Endodermal cell (in vitro differentiated cells): ENCODE measurements at regions not wholly inside any gene's neighbourhood (a gene's known extent, or its start where the extent isn't known, plus 50 kb on each side); places are given as distances from the start of the nearest gene placed in this dataset.

Source experiments
- DNase-seq: peaks from one replicate; pipeline ENCODE4 v3.0.0-alpha.2; 2017
- H3K27ac ChIP-seq: 2 replicates; pipeline ENCODE4 v1.5.1; 2013; ENCODE audit warnings: mild to moderate bottlenecking, low read depth, low read length, moderate library complexity
- H3K27me3 ChIP-seq: 2 replicates; pipeline ENCODE4 v1.6.1; 2013; ENCODE audit warnings: mild to moderate bottlenecking, low read length, moderate library complexity; ENCODE audit not compliant: insufficient read depth, control insufficient read depth, poor library complexity, severe bottlenecking
- H3K36me3 ChIP-seq: 2 replicates; pipeline ENCODE4 v1.7.0; 2013; ENCODE audit warnings: mild to moderate bottlenecking, low read length, moderate library complexity; ENCODE audit not compliant: control insufficient read depth, insufficient read depth
- H3K4me1 ChIP-seq: one replicate; pipeline ENCODE4 v1.7.0; 2013; ENCODE audit warnings: low read length; ENCODE audit not compliant: control insufficient read depth, insufficient read depth
- H3K4me3 ChIP-seq: 2 replicates; pipeline ENCODE4 v1.5.1; 2013; ENCODE audit warnings: mild to moderate bottlenecking, low read length, moderate library complexity
- H3K9ac ChIP-seq: 2 replicates; pipeline ENCODE4 v1.6.1; 2013; ENCODE audit warnings: mild to moderate bottlenecking, low read length, moderate library complexity; ENCODE audit not compliant: poor library complexity, severe bottlenecking; ENCODE audit errors: extremely low read depth
- H3K9me3 ChIP-seq: 2 replicates; pipeline ENCODE4 v1.6.1; 2013; ENCODE audit warnings: mild to moderate bottlenecking, low read length, moderate library complexity; ENCODE audit not compliant: control insufficient read depth
- H3K27ac Mint-ChIP-seq: 2 replicates; pipeline ENCODE4 v1.8.0; 2020; ENCODE audit warnings: mixed read lengths
- H3K27me3 Mint-ChIP-seq: 2 replicates; pipeline ENCODE4 v1.8.0; 2021; ENCODE audit warnings: mild to moderate bottlenecking, mixed read lengths; ENCODE audit not compliant: insufficient read depth
- H3K36me3 Mint-ChIP-seq: 2 replicates; pipeline ENCODE4 v1.8.0; 2020; ENCODE audit warnings: low read depth, mixed read lengths
- H3K4me1 Mint-ChIP-seq: 2 replicates; pipeline ENCODE4 v1.8.0; 2020; ENCODE audit warnings: mixed read lengths
- H3K4me3 Mint-ChIP-seq: 2 replicates; pipeline ENCODE4 v1.8.0; 2020; ENCODE audit warnings: mild to moderate bottlenecking, moderate library complexity, mixed read lengths
- H3K9me3 Mint-ChIP-seq: 2 replicates; pipeline ENCODE4 v1.8.0; 2020; ENCODE audit warnings: mild to moderate bottlenecking, mixed read lengths
- CTCF ChIP-seq: fragments of 200-600 bp; sonication (generic); conservative IDR thresholded peaks from 2 replicates; pipeline ENCODE4 v1.5.0; 2021; ENCODE audit warnings: antibody characterized with exemption, mild to moderate bottlenecking
- WGBS, 2 experiments: methylation state at CpG; one replicate each; pipeline versions ENCODE4 v1.1.5 to v1.1.7; 2013; ENCODE audit warnings: missing lambda C conversion rate in 2 of 2, mixed read lengths in 1 of 2; ENCODE audit not compliant: insufficient coverage in 1 of 2, insufficient read length in 1 of 2; 5-methylcytosine and 5-hydroxymethylcytosine counted together

- peaks cover 21% of the 10 kb centered on the region for H3K4me1 Mint-ChIP-seq
- H3K4me1 ChIP-seq = no peaks in the 10 kb centered on the region
- peaks cover 21% of the 10 kb centered on the region for H3K36me3 ChIP-seq
- no peaks in the 10 kb centered on the region for H3K27me3 ChIP-seq
- no peak for DNase-seq
- H3K27me3 Mint-ChIP-seq = no peaks in the 10 kb centered on the region
- H3K9ac ChIP-seq = no peak overlapping the region
- H3K27ac ChIP-seq = no peak overlapping the region
- peaks cover 27% of the 10 kb centered on the region for H3K9me3 Mint-ChIP-seq
- no peak overlapping the region for H3K4me3 ChIP-seq
- H3K27ac Mint-ChIP-seq = no peak overlapping the region
- peaks cover 29% of the 10 kb centered on the region for H3K9me3 ChIP-seq
- no peak overlapping the region for H3K4me3 Mint-ChIP-seq
- H3K36me3 Mint-ChIP-seq = peaks cover 36% of the 10 kb centered on the region
- no peak for TF ChIP-seq CTCF
Measured at GRCh38 chr14:71429902-71430301, 502.3 kb upstream of the RGS6 start.

- Histone ChIP-seq H3K9ac (no peak overlapping the region), H3K9me3 (peaks cover 25% of the 10 kb centered on the region), H3K4me3 (no peak overlapping the region), H3K4me1 (no peaks in the 10 kb centered on the region), H3K36me3 (peaks cover 20% of the 10 kb centered on the region), H3K27ac (no peak overlapping the region), H3K27me3 (no peaks in the 10 kb centered on the region)
- no peaks in the 10 kb centered on the region for H3K27me3 Mint-ChIP-seq
- H3K36me3 Mint-ChIP-seq = peaks cover 34% of the 10 kb centered on the region
- H3K27ac Mint-ChIP-seq = no peak overlapping the region
- no peak for DNase-seq
- peaks cover 23% of the 10 kb centered on the region for H3K9me3 Mint-ChIP-seq
- H3K4me1 Mint-ChIP-seq = peaks cover 21% of the 10 kb centered on the region
- WGBS, 2 experiments = 73 to 100% methylated on average over 1 to 2 of the region's 2 CpGs
- no peak overlapping the region for H3K4me3 Mint-ChIP-seq
- TF ChIP-seq CTCF = no peak
Measured at GRCh38 chr14:71430321-71430677, 501.9 kb upstream of the RGS6 start.

GRCh38 chr14:71430678-71431376 is 501.4 kb upstream of the RGS6 start:
- Mint-ChIP-seq H3K4me3 (no peak overlapping the region), H3K4me1 (peaks cover 21% of the 10 kb centered on the region), H3K9me3 (peaks cover 22% of the 10 kb centered on the region), H3K36me3 (peaks cover 33% of the 10 kb centered on the region), H3K27ac (no peak overlapping the region), H3K27me3 (no peaks in the 10 kb centered on the region)
- WGBS, 2 experiments = 75 to 86% methylated on average over 1 to 2 of the region's 3 CpGs
- H3K4me1 ChIP-seq = no peaks in the 10 kb centered on the region
- peaks cover 18% of the 10 kb centered on the region for H3K36me3 ChIP-seq
- no peak overlapping the region for H3K27ac ChIP-seq
- H3K27me3 ChIP-seq = no peaks in the 10 kb centered on the region
- no peak overlapping the region for H3K9ac ChIP-seq
- H3K9me3 ChIP-seq = peaks cover 20% of the 10 kb centered on the region
- DNase-seq = no peak
- no peak overlapping the region for H3K4me3 ChIP-seq
- TF ChIP-seq CTCF = no peak
